ENCODE measurements at regions not wholly inside any gene's neighbourhood (a gene's known extent, or its start where the extent isn't known, plus 50 kb on each side); places are given as distances from the start of the nearest gene placed in this dataset.
"Not testable (repeated sequence)": the region's sequence is repeated elsewhere in the genome, so short reads cannot be mapped to it uniquely, and the experiment has no call there.

DNA sequence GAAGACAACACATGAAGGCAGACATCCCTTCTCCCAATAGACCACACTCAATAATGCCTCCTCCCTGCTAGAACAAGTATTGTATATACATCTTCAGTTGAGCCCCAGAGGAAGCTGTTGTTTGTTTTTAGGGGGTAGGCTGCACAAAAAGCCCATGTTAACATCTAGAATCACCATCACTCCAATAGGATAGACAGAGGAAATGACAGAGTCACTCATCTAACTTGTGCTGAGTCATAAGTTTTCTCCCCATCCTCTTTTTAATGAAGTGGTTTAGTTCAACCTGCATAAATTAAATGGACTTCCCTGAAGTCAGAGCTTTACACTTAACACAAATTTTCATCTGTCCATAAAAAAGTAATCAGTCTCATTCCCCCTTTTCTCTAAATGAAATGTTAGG is 122.9 kb upstream of the SPATA12 start:
- DNase-seq (ENCODE audit: extremely low spot score): no peak
- H3K4me1 ChIP-seq: no peaks in the 10 kb centered on the region
- no peak overlapping the region for H3K27ac ChIP-seq (replicated peaks in 1 of 4)
- H3K36me3 ChIP-seq: no peaks in the 10 kb centered on the region
- intact Hi-C loops (cut with DNase I): no loop called here
- no peaks in the 10 kb centered on the region for H3K27me3 ChIP-seq
- TF ChIP-seq POLR2A (IDR thresholded peaks at IDR 0.05; ENCODE audit: low read depth) (no peak), POLR2AphosphoS5 (IDR thresholded peaks at IDR 0.05) (no peak), EP300 (IDR thresholded peaks at IDR 0.05) (no peak)
- TF ChIP-seq, protein P1, sequence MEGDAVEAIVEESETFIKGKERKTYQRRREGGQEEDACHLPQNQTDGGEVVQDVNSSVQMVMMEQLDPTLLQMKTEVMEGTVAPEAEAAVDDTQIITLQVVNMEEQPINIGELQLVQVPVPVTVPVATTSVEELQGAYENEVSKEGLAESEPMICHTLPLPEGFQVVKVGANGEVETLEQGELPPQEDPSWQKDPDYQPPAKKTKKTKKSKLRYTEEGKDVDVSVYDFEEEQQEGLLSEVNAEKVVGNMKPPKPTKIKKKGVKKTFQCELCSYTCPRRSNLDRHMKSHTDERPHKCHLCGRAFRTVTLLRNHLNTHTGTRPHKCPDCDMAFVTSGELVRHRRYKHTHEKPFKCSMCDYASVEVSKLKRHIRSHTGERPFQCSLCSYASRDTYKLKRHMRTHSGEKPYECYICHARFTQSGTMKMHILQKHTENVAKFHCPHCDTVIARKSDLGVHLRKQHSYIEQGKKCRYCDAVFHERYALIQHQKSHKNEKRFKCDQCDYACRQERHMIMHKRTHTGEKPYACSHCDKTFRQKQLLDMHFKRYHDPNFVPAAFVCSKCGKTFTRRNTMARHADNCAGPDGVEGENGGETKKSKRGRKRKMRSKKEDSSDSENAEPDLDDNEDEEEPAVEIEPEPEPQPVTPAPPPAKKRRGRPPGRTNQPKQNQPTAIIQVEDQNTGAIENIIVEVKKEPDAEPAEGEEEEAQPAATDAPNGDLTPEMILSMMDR (IDR thresholded peaks at IDR 0.05): no peak
- no peak overlapping the region for H3K4me3 ChIP-seq
- no peaks in the 10 kb centered on the region for H3K9me3 ChIP-seq

DNA sequence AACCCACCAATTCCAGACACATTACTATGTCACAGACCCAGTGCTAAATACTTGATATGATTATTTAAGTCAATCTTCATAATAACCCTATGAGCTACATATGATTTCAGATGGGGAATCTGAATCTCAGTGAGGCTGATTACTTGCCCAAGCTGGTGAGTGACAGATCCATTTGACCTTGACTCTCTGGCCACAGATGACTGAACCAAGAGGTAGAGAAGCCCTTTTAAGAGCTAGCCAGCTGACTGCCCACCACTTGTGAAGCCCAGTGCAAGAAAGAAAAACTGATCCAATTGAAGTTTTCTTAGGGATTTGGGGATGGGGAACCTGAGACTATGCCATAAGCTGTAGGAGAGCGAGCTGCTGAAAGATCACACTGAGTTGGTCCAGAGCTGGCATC is 124.7 kb upstream of the SPATA12 start:
- H3K27me3 ChIP-seq: no peaks in the 10 kb centered on the region
- H3K9me3 ChIP-seq: no peaks in the 10 kb centered on the region
- TF ChIP-seq, protein P1 (IDR thresholded peaks at IDR 0.05): no peak
- TF ChIP-seq EP300 (IDR thresholded peaks at IDR 0.05): no peak
- TF ChIP-seq POLR2A (IDR thresholded peaks at IDR 0.05; ENCODE audit: low read depth): no peak
- no peak for TF ChIP-seq POLR2AphosphoS5 (IDR thresholded peaks at IDR 0.05)
- intact Hi-C loops (cut with DNase I): no loop called here
- H3K36me3 ChIP-seq: no peaks in the 10 kb centered on the region
- 82% methylated on average over 1 of the region's 1 CpG for WGBS
- no peak overlapping the region for H3K4me3 ChIP-seq
- no peak for DNase-seq (ENCODE audit: extremely low spot score)
- H3K4me1 ChIP-seq: no peaks in the 10 kb centered on the region
- H3K27ac ChIP-seq (replicated peaks in 1 of 4): no peak overlapping the region

DNA sequence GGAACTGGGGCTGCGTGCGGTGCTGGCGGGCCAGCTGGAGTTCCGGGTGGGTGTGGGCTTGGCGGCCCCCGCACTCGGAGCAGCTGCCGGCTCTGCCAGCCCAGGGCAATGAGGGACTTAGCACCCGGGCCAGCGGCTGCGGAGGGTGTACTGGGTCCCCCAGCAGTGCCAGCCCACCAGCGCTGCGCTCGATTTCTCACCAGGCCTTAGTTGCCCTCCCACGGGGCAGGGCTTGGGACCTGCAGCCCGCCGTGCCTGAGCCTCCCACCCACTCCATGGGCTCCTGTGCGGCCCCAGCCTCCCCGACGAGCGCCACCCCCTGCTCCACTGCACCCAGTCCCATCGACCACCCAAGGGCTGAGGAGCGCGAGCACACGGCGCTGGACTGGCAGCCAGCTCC is 126.0 kb upstream of the SPATA12 start:
- H3K4me3 ChIP-seq; intact Hi-C loops (cut with DNase I); H3K4me1 ChIP-seq; H3K27me3 ChIP-seq; H3K9me3 ChIP-seq; DNase-seq (ENCODE audit: extremely low spot score); H3K36me3 ChIP-seq; H3K27ac ChIP-seq (replicated peaks in 1 of 4): not testable (repeated sequence)
- 94% methylated on average over 24 of the region's 26 CpGs for WGBS

- Histone ChIP-seq H3K9me3 (no peaks in the 10 kb centered on the region), H3K27me3 (no peaks in the 10 kb centered on the region), H3K36me3 (no peaks in the 10 kb centered on the region), H3K4me3 (no peak overlapping the region), H3K27ac (replicated peaks in 1 of 4) (no peak overlapping the region), H3K4me1 (peaks cover 0 to 2% (median 0%) of the 10 kb centered on the region in 4 donors)
- no peak for DNase-seq (ENCODE audit: extremely low spot score)
- 100% methylated on average over 1 of the region's 1 CpG for WGBS
- TF ChIP-seq, protein P1 (IDR thresholded peaks at IDR 0.05): no peak
- intact Hi-C loops (cut with DNase I): no loop called here
Observed at GRCh38 chr3:56933803-56934202, 126.7 kb upstream of the SPATA12 start.

- no peak overlapping the region for H3K4me3 ChIP-seq
- intact Hi-C loops (cut with DNase I): no loop called here
- no peak for TF ChIP-seq POLR2A (IDR thresholded peaks at IDR 0.05; ENCODE audit: low read depth)
- no peak for TF ChIP-seq EP300 (IDR thresholded peaks at IDR 0.05)
- TF ChIP-seq, protein P1 (IDR thresholded peaks at IDR 0.05): no peak
- no peak for TF ChIP-seq POLR2AphosphoS5 (IDR thresholded peaks at IDR 0.05)
- DNase-seq (ENCODE audit: extremely low spot score): no peak
- H3K4me1 ChIP-seq: peaks cover 0 to 9% (median 7%) of the 10 kb centered on the region in 4 donors
- no peaks in the 10 kb centered on the region for H3K27me3 ChIP-seq
- 96% methylated on average over 3 of the region's 3 CpGs for WGBS
- H3K9me3 ChIP-seq: no peaks in the 10 kb centered on the region
- no peaks in the 10 kb centered on the region for H3K36me3 ChIP-seq
- no peak overlapping the region for H3K27ac ChIP-seq (replicated peaks in 1 of 4)
Observed at GRCh38 chr3:56932866-56933265, 127.6 kb upstream of the SPATA12 start.
